Stimulated activated naive CD4-positive, alpha-beta T cell treated with Interleukin-2 at 50 U/mL for 16 hours (primary cell): ENCODE measurements at regions not wholly inside any gene's neighbourhood (a gene's known extent, or its start where the extent isn't known, plus 50 kb on each side); places are given as distances from the start of the nearest gene placed in this dataset.
"Not testable (repeated sequence)": the region's sequence is repeated elsewhere in the genome, so short reads cannot be mapped to it uniquely, and the experiment has no call there.

Source experiments
- DNase-seq: peaks from one replicate; lab custom pipeline; 2025; lab: John Stamatoyannopoulos, UW

GRCh38 chr3:95167748-95168147, 1104.9 kb downstream of the NSUN3 start:
- no peak for DNase-seq

GRCh38 chr3:95168526-95168925, 1105.7 kb downstream of the NSUN3 start:
- DNase-seq, result no peak

GRCh38 chr3:95172164-95172943, 1109.5 kb downstream of the NSUN3 start:
- no peak for DNase-seq

DNA sequence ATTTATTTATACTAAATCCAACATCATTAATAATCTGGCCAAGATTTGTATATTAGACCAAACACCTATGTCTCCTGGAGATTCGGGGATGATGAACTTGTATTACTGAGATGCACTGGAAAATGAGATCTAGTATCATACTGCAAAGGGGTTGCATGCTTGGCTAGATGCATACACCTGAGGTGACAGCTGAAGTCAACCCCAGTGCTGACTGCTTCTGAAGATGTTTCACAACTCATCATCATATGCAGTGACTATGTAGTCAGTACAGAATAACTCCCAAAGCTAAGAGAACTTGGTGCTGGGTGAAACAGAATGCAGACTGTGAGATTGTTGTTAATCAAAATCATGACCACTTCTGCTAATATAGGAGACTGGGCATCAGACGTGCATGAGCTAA, 1114.2 kb downstream of the NSUN3 start:
- DNase-seq, result no peak

- no peak for DNase-seq
Observed at GRCh38 chr3:95184038-95184437, 1121.2 kb downstream of the NSUN3 start.

- DNase-seq, result no peak
Observed at GRCh38 chr3:95189348-95189747, 1126.5 kb downstream of the NSUN3 start.

DNA sequence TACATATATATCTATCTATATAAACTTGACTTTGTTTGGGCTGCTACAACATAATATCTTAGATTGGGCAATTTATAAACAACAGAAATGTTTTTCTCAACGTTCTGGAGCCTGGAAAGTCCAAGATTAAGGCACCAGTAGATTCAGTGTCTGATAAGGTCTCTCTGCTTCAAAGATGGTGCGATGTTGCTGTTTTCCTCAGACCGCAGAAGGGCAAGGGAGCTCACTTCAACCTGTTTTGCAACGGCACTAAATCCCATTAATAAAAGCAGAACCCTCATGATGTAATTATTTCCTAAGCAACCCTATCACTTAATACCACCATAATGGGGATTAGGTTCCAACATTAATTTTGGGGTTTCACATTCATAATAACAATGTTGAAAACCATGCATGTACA, 1134.8 kb downstream of the NSUN3 start:
- DNase-seq, result no peak

- DNase-seq, result no peak
Observed at GRCh38 chr3:95200384-95200783, 1137.5 kb downstream of the NSUN3 start.

DNA sequence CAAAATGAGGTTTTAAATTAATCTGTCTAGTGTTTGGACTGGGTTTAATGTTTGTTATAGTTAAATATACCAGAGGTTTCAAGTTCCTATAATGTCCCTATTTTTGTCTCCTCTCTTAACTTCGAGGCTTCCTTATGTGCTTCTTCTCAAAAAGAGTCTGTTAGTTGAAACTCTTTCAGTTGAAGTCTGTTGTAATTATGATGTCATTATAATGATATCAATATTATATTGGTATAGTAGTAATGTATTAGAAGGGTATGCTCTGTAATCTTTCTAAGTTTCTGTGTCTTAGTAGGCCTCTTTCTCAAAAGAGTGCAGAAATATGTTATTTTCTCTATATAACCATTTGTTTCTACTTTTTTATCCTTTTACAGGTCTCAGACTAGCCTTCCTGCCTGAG, 1148.0 kb downstream of the NSUN3 start:
- DNase-seq, result no peak

DNA sequence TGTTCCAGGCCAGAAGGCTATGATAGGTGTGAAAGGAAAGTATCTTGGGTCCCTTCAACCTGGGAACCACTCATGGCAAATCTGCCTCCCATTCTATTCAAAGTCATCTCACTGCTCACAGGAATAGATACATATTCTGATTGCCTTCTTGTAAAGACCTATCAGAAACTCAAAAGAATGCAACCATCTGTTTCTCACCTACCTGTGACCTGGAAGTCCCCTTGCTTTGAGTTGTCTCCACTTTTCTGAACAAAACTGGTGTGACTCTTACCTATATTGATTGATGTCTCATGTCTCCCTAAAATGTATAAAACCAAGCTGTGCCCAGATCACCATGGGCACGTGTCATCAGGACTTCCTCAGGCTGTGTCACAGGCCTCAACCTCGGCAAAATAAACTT, 1149.3 kb downstream of the NSUN3 start:
- DNase-seq, result no peak

GRCh38 chr3:95215437-95215957, 1152.6 kb downstream of the NSUN3 start:
- DNase-seq, result no peak

- no peak for DNase-seq
Observed at GRCh38 chr3:95217661-95218060, 1154.8 kb downstream of the NSUN3 start.

DNA sequence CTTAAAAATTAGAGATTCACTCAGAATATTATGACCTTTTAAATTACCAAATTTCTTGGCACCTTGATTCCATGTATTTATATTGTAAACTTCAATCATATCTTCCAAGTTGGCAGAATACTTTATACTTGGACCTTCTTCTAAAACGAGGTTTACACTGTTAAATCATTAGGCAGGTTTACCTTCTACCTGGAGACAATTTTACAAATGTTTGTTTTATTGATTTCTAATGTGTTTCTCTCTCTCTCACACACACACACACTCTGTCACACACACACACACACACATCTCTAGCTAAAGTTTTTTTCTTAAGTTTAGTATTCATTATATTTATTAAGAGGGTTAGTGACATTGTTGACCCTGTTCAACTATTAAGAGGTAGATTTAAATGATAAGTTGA, 1155.6 kb downstream of the NSUN3 start:
- DNase-seq, result no peak

DNA sequence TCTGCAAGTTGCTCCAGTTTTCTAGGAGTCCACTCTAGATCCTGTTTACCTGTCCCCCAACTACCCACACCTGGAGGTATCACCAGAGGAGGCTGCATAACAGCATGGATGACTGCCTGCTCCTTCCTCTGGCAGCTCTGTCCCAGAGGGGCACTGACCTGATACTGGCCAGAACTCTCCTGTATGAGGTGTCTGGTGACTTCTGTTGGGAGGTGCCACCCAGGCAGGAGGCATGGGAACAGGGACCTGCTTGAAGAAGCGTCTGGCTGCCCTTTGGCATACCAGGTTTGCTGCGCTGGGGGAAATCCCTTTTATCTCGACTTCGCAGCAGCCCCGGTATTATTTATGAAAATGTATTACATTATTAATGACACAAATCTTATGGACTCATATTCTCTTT, 1163.6 kb downstream of the NSUN3 start:
- DNase-seq, result no peak

- DNase-seq, result no peak
Observed at GRCh38 chr3:95227092-95227491, 1164.2 kb downstream of the NSUN3 start.

- no peak for DNase-seq
Observed at GRCh38 chr3:95228416-95228815, 1165.6 kb downstream of the NSUN3 start.

DNA sequence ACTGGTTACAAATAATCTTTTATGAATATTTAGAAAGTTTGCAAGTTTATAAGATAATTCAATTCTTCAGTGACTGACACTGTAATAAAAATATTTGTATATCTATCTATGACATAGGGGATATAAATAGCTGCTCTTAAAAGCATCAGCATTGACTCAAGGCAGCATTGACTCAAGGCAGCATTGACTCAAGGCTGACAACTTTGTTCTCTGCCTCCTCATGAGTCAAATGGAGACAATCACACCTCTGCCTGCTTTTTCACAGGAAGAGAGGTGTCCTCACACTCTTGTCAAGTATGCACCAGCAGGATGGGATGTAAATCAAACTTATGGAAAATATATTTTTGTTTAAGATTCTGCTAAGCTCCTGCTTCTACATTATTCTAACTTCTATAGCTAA, 1173.1 kb downstream of the NSUN3 start:
- DNase-seq, result no peak

DNA sequence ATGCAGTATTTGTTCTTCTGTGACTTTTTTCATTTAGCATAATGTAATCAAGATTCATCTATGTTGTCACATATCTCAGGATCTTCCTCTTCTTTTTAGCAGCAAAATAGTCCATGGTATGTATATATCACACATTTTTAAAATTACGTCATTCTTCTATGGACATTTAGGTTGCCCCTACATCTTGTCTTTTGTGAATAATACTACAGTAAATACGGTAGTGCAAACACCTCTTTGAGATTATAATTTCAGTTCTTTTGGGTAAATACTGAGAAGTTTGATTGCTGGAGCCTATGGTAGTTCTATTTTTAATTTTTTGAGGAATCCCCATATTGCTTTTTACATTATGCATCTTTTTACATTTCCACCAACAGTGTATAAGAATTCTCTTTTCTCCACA, 1174.9 kb downstream of the NSUN3 start:
- DNase-seq, result no peak

DNA sequence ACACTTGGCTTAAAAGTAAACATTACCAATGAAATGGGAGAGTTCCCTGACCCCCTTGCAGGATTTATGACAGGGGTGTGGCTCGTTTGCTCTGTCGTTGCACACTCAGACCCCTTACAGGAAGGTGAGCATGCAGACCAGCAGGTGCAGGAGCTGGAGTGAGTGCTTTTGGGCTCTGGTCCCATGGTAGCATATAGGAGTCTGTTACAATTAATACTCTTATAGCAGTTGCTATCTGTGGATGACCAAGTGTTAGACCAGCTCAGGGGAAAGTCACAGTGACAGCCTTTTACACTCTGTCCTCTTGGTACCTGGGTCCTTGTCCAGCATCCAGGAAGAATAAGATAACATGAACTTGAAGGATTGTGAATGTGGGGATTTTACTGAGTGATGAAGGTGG, 1177.5 kb downstream of the NSUN3 start:
- DNase-seq, result no peak

DNA sequence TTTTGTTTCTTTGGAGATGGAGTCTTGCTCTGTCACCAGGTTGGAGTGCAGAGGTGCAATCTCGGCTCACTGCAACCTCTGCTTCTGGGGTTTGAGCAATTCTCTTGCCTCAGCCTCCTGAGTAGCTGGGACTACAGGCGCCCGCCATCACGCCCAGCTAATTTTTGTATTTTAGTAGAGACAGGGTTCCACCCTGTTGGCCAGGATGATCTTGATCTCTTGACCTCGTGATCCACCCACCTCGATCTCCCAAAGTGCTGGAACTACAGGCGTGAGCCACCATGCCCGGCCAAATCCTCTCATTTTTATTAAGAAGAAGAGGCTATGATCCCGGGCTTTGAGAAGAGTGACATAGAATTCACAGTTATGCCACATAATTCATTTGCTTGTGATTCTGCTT, 1178.4 kb downstream of the NSUN3 start:
- not testable (repeated sequence) for DNase-seq

- no peak for DNase-seq
Observed at GRCh38 chr3:95246413-95246812, 1183.6 kb downstream of the NSUN3 start.

DNA sequence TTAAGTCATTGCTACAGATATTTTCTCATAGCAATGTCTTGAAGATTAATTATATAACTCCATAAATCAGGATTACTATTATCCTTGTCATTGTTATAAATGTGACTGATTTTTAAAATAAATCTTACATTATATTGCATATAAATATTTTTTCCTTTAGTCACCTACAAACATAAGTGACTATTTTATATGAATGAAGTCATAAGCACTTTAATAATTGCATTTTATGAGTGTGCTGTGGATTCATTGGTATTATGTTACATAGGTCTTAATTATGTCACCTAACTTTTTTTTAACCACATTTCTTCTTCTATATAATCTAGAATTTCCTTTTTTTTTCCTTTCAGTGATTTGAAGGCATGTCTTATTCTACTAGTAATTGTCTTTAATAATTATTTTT, 1191.2 kb downstream of the NSUN3 start:
- no peak for DNase-seq

- no peak for DNase-seq
Observed at GRCh38 chr3:95254758-95255157, 1191.9 kb downstream of the NSUN3 start.

DNA sequence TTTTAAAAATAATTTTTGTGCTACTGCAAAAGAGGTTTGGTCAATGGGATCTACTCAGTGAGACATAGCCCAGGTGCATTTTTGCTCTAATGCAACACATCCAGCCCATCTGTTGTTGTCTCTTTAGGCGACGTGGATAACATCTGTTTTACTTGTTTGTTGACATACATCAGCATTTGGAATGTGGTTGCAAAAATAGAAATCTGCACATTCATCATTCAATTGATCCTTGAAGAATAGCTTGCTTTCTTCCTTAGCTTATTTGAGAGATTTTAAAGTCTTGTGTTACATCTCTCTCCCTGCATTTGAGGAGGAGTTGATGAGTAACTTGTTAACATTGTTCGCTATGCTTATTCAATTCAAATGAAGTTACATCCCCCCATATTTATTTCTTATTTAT, 1202.3 kb downstream of the NSUN3 start:
- DNase-seq, result no peak
